ENCODE measurements at regions not wholly inside any gene's neighbourhood (a gene's known extent, or its start where the extent isn't known, plus 50 kb on each side); places are given as distances from the start of the nearest gene placed in this dataset.

DNA sequence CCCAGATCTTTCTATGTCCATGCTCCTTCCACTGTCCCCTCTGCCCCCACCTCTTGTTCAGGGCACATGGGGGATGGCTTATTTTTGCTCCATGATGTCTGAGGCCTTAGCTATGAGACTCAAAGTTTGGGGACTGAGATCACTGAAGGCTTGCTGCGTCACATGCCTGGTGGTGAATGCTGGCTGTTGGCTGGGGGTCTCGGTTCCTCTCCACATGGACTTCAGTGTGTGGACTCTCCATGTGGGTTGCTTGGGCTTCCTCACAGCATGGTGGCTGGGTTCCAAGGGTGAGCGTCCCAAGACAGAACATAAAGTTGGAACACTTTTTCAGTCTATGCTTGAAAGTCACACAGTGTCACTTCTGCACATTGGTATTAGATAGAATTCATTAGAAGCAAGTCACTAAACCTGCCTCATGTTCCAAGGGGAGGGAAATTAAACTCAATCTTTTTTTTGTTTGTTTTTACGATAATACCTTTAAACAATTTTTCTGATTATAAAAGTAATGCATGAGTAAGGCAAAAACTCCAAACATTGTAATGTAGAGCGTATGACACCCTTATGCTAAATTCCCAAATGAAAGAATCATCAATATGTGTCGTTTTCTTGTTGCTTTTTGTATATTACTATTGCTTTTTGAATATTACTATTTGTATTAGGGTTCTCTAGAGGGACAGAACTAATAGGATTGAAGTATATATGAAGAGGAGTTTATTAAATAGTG lies 111.7 kb downstream of the MYCN start:
- no peaks in the 10 kb centered on the region for H3K4me1 ChIP-seq (ENCODE audit: insufficient read depth, low read length, poor library complexity, severe bottlenecking)
- no peak overlapping the region for H3K4me3 ChIP-seq (ENCODE audit: low read length, poor library complexity, severe bottlenecking)
- no peaks in the 10 kb centered on the region for H3K36me3 ChIP-seq (ENCODE audit: insufficient read depth, low read length)
- H3K9me3 ChIP-seq (ENCODE audit: insufficient read depth, low read depth, low read length) = no peaks in the 10 kb centered on the region
- no peak overlapping the region for H2AFZ ChIP-seq (ENCODE audit: low read length)
- H3K27me3 ChIP-seq (ENCODE audit: insufficient read depth, low read length, poor library complexity, severe bottlenecking) = no peaks in the 10 kb centered on the region
- no peaks in the 10 kb centered on the region for H3K79me2 ChIP-seq (ENCODE audit: insufficient read depth, low read length)
- H4K20me1 ChIP-seq (ENCODE audit: insufficient read depth, low read length, poor library complexity, severe bottlenecking) = no peaks in the 10 kb centered on the region
- no peaks in the 10 kb centered on the region for H3F3A ChIP-seq (ENCODE audit: low read depth)
- no peak overlapping the region for H3K4me2 ChIP-seq (ENCODE audit: low read depth, low read length, poor library complexity, severe bottlenecking)
- no peak for TF ChIP-seq EZH2phosphoT487 (IDR thresholded peaks at IDR 0.05; ENCODE audit: borderline replicate concordance)
- TF ChIP-seq, protein P1, sequence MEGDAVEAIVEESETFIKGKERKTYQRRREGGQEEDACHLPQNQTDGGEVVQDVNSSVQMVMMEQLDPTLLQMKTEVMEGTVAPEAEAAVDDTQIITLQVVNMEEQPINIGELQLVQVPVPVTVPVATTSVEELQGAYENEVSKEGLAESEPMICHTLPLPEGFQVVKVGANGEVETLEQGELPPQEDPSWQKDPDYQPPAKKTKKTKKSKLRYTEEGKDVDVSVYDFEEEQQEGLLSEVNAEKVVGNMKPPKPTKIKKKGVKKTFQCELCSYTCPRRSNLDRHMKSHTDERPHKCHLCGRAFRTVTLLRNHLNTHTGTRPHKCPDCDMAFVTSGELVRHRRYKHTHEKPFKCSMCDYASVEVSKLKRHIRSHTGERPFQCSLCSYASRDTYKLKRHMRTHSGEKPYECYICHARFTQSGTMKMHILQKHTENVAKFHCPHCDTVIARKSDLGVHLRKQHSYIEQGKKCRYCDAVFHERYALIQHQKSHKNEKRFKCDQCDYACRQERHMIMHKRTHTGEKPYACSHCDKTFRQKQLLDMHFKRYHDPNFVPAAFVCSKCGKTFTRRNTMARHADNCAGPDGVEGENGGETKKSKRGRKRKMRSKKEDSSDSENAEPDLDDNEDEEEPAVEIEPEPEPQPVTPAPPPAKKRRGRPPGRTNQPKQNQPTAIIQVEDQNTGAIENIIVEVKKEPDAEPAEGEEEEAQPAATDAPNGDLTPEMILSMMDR (conservative IDR thresholded peaks at IDR 0.05; ENCODE audit: low read length) = no peak
- H3K9ac ChIP-seq (ENCODE audit: low read depth, low read length, poor library complexity, severe bottlenecking) = no peak overlapping the region
- H3K9me2 ChIP-seq (replicated peaks; ENCODE audit: low read depth, low read length) = no peaks in the 10 kb centered on the region

DNA sequence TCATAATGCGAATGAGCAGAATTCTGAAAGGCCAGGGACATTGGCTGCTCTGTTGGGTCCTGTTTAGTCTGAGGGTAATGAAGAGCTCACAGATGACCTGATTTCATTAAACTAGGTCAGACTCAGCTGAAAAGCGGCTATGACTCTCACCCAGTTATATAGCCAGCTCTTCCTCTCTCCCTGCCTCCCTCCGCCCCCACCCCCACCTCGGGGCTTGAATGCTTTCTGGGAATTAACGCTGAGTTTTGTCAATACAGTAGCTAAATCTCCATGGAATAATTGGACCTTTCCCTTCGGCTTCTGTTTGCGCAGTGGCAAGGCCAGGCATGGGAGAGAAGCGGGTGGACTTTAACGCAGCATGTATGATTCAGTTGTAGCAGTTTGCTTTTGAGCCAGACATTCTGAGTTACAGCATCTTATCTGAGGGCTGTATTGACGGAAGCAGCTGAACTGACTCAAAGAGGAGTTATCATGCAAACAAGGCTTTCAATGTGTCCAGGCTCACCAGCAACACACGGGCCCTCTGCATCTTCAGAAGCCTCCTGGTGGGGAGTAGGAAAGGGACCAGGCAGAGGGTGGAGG lies 110.6 kb downstream of the MYCN start:
- H3K9me3 ChIP-seq (ENCODE audit: insufficient read depth, low read depth, low read length) = no peaks in the 10 kb centered on the region
- no peaks in the 10 kb centered on the region for H3K79me2 ChIP-seq (ENCODE audit: insufficient read depth, low read length)
- H3K4me1 ChIP-seq (ENCODE audit: insufficient read depth, low read length, poor library complexity, severe bottlenecking) = no peaks in the 10 kb centered on the region
- H2AFZ ChIP-seq (ENCODE audit: low read length) = no peak overlapping the region
- no peaks in the 10 kb centered on the region for H3K36me3 ChIP-seq (ENCODE audit: insufficient read depth, low read length)
- H4K20me1 ChIP-seq (ENCODE audit: insufficient read depth, low read length, poor library complexity, severe bottlenecking) = no peaks in the 10 kb centered on the region
- no peak overlapping the region for H3K9ac ChIP-seq (ENCODE audit: low read depth, low read length, poor library complexity, severe bottlenecking)
- H3K4me3 ChIP-seq (ENCODE audit: low read length, poor library complexity, severe bottlenecking) = no peak overlapping the region
- TF ChIP-seq, protein P1 (conservative IDR thresholded peaks at IDR 0.05; ENCODE audit: low read length) = no peak
- no peak for TF ChIP-seq EZH2phosphoT487 (IDR thresholded peaks at IDR 0.05; ENCODE audit: borderline replicate concordance)
- no peaks in the 10 kb centered on the region for H3K27me3 ChIP-seq (ENCODE audit: insufficient read depth, low read length, poor library complexity, severe bottlenecking)
- H3F3A ChIP-seq (ENCODE audit: low read depth) = no peaks in the 10 kb centered on the region
- H3K9me2 ChIP-seq (replicated peaks; ENCODE audit: low read depth, low read length) = no peaks in the 10 kb centered on the region
- no peak overlapping the region for H3K4me2 ChIP-seq (ENCODE audit: low read depth, low read length, poor library complexity, severe bottlenecking)

DNA sequence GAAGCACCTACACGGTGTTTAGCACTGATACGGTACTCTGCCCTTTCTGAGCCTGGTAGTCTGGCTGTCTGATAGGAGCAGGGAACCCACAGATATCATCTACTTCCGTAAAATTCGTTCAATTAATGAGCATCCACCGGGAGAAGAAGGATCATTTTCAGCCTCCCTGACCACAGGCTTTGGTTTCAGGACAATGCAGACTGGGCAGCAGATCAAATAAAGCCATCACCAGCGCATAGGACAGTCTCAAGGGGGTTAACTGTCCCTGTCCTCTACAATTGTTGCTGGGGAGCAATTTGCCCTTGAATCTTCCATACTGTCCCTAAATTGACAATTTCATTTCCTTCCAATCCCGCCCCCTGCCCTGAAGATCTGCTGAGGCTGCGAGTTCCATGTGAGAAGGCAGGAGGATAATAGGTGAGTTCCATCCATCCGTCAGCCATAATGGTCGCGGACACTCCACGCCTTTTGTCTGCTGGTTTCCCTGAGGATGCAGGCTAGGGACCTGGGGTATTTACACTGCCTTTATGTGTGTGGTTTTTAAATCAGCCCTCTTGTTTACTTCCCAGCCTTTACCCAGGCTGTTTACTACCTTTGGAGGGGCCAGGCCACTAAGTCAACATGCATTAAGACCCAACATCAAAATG lies 110.0 kb downstream of the MYCN start:
- TF ChIP-seq, protein P1 (conservative IDR thresholded peaks at IDR 0.05; ENCODE audit: low read length) = no peak
- no peak for TF ChIP-seq EZH2phosphoT487 (IDR thresholded peaks at IDR 0.05; ENCODE audit: borderline replicate concordance)
- no peaks in the 10 kb centered on the region for H3K36me3 ChIP-seq (ENCODE audit: insufficient read depth, low read length)
- no peak overlapping the region for H3K4me2 ChIP-seq (ENCODE audit: low read depth, low read length, poor library complexity, severe bottlenecking)
- no peaks in the 10 kb centered on the region for H3K27me3 ChIP-seq (ENCODE audit: insufficient read depth, low read length, poor library complexity, severe bottlenecking)
- no peaks in the 10 kb centered on the region for H3K9me3 ChIP-seq (ENCODE audit: insufficient read depth, low read depth, low read length)
- H3K9me2 ChIP-seq (replicated peaks; ENCODE audit: low read depth, low read length) = no peaks in the 10 kb centered on the region
- H3K4me1 ChIP-seq (ENCODE audit: insufficient read depth, low read length, poor library complexity, severe bottlenecking) = no peaks in the 10 kb centered on the region
- no peaks in the 10 kb centered on the region for H4K20me1 ChIP-seq (ENCODE audit: insufficient read depth, low read length, poor library complexity, severe bottlenecking)
- H3F3A ChIP-seq (ENCODE audit: low read depth) = no peaks in the 10 kb centered on the region
- no peaks in the 10 kb centered on the region for H3K79me2 ChIP-seq (ENCODE audit: insufficient read depth, low read length)
- H3K4me3 ChIP-seq (ENCODE audit: low read length, poor library complexity, severe bottlenecking) = no peak overlapping the region
- H3K9ac ChIP-seq (ENCODE audit: low read depth, low read length, poor library complexity, severe bottlenecking) = no peak overlapping the region
- H2AFZ ChIP-seq (ENCODE audit: low read length) = no peak overlapping the region
